ENCODE measurements at regions not wholly inside any gene's neighbourhood (a gene's known extent, or its start where the extent isn't known, plus 50 kb on each side); places are given as distances from the start of the nearest gene placed in this dataset.

DNA sequence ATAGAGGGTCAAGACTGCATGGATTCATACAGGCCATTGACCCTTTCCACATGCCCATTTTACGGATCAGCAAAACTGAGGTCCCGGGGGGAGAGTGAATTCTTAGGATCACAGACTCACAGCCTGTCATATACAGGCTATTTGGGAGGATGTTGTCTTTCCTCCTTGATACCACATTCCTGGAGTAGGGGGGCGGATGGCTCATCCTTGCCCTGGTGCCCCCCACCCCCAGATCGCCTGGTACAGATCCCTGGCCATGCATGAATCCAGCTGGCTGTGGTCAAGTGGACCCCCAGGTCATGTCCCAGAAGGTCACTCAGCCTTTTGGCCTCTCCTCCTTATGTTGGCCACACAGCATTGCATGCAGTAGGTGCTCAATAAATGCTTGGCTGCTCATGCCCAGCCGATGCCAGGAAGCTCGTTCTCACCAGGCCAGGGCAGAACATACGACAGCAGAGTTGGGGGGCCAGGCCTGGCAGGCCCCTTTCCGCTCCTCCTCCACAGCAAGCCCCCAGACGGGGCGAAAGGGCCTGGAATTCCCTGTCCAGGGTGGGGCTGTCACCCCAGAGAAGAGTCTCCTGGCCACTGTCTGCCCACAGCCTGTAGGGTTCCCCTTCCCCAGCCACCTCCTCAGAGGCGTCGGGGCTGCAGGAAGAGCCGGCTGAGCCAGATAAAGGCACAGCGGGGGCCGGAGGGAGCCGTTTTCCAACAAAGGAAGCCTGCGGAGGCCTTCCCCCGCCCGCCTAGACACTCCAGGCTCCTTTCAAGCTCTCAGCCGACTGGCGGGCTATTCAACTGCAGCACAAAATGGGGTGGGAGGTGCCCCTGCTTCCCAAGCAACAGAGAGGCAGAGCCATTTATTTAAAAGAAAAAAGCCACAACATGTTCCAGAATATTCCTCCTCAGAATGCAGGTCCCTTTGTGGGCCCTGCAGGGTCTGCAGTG, 215.7 kb upstream of the CIBAR2 start (continued):
- TF ChIP-seq ZNF382 (CRISPR knock-in tag; IDR thresholded peaks at IDR 0.05; ENCODE audit: borderline replicate concordance): no peak

GRCh38 chr16:85328676-85329058, 216.4 kb upstream of the CIBAR2 start:
- H3K9me3 ChIP-seq (ENCODE audit: low read length): no peaks in the 10 kb centered on the region
- peak overlapping the region in 2 of 3 experiments; percentile 40 to 49; a peak in 3 of 6 replicates for H3K4me3 ChIP-seq (replicated peaks in 1 of 3; ENCODE audit: insufficient read depth in 1 of 3, low read depth in 2 of 3, low read length in 3 of 3)
- no peak overlapping the region for H2AFZ ChIP-seq (ENCODE audit: low read length)
- CTCF ChIA-PET (ENCODE audit: low intra/inter-chr PET ratio, low total read pairs): no interaction called here
- in situ Hi-C loops (cut with HindIII; ENCODE audit: extremely low pct_ligation_motif_present, low pct_unique_long_range_greater_than_20kb): no loop called here
- H3K4me1 ChIP-seq (ENCODE audit: insufficient read depth, low read length): peaks cover 31% of the 10 kb centered on the region
- 0% methylated on average over 2 of the region's 17 CpGs for WGBS (ENCODE audit: low lambda C conversion rate)
- intact Hi-C loops (cut with micrococcal nuclease; ENCODE audit: unreplicated experiment): loop anchor here (5.0 kb wide), 1 partner anchor 41 kb away; no protein-coding TSS in a partner anchor
- FAIRE-seq: no peak
- no peak for DNase-seq (ENCODE audit: low spot score)
- ATAC-seq: peak; percentile 63
- H3K36me3 ChIP-seq (replicated peaks in 1 of 2; ENCODE audit: control insufficient read depth in 1 of 2, insufficient read depth in 2 of 2, low read length in 2 of 2): no peaks in the 10 kb centered on the region
- no TSS peak for BruUV-seq (replicated peaks)
- no peaks in the 10 kb centered on the region for H3K79me2 ChIP-seq (ENCODE audit: insufficient read depth, low read length)
- peak overlapping the region; percentile 18; the same call in 1 of the 2 replicates for H3K9ac ChIP-seq (ENCODE audit: insufficient read depth, low read depth, low read length)
- POLR2A ChIA-PET: no interaction called here
- H3K4me2 ChIP-seq (ENCODE audit: low read depth, low read length): peak overlapping the region; percentile 69
- peaks cover 5% of the 10 kb centered on the region; the same call in 1 of the 2 replicates for H4K20me1 ChIP-seq (ENCODE audit: insufficient read depth, low read length)
- H3K27ac ChIP-seq (ENCODE audit: extremely low read length, insufficient read depth, low read length): no peak overlapping the region
- H3K27me3 ChIP-seq (ENCODE audit: control insufficient read depth in 1 of 2, insufficient read depth in 2 of 2, low read length in 2 of 2): peaks cover 5 to 24% of the 10 kb centered on the region in 2 experiments
- TF ChIP-seq TGIF2 (CRISPR knock-in tag; IDR thresholded peaks at IDR 0.05) (no peak), MED1 (CRISPR knock-in tag; IDR thresholded peaks at IDR 0.05) (no peak), ZBTB14 (CRISPR knock-in tag; IDR thresholded peaks at IDR 0.05) (no peak), ATF5 (CRISPR knock-in tag; IDR thresholded peaks at IDR 0.05; ENCODE audit: low read depth) (no peak), ZSCAN25 (CRISPR knock-in tag; IDR thresholded peaks at IDR 0.05) (peak; percentile 51; the same call in 1 of the 2 replicates), ZNF687 (CRISPR knock-in tag; IDR thresholded peaks at IDR 0.05) (peak; percentile 33; the same call in 1 of the 2 replicates), PCBP1 (IDR thresholded peaks at IDR 0.05; ENCODE audit: borderline replicate concordance, low read depth, low read length) (no peak), ZBTB7B (CRISPR knock-in tag; IDR thresholded peaks at IDR 0.05) (peak; percentile 20), CBX1 (IDR thresholded peaks at IDR 0.05; ENCODE audit: low read depth) (no peak), ZNF350 (CRISPR knock-in tag; IDR thresholded peaks at IDR 0.05; ENCODE audit: borderline replicate concordance, low read depth) (0 out of 2 replicates have a peak, but pooled peaks have one; percentile 1)
- TF ChIP-seq, protein P1, sequence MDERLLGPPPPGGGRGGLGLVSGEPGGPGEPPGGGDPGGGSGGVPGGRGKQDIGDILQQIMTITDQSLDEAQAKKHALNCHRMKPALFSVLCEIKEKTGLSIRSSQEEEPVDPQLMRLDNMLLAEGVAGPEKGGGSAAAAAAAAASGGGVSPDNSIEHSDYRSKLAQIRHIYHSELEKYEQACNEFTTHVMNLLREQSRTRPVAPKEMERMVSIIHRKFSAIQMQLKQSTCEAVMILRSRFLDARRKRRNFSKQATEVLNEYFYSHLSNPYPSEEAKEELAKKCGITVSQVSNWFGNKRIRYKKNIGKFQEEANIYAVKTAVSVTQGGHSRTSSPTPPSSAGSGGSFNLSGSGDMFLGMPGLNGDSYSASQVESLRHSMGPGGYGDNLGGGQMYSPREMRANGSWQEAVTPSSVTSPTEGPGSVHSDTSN (CRISPR knock-in tag; IDR thresholded peaks at IDR 0.05): peak; percentile 74
- TF ChIP-seq, protein P2, sequence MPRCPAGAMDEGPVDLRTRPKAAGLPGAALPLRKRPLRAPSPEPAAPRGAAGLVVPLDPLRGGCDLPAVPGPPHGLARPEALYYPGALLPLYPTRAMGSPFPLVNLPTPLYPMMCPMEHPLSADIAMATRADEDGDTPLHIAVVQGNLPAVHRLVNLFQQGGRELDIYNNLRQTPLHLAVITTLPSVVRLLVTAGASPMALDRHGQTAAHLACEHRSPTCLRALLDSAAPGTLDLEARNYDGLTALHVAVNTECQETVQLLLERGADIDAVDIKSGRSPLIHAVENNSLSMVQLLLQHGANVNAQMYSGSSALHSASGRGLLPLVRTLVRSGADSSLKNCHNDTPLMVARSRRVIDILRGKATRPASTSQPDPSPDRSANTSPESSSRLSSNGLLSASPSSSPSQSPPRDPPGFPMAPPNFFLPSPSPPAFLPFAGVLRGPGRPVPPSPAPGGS (CRISPR knock-in tag; IDR thresholded peaks at IDR 0.05): peak; percentile 21; the same call in 1 of the 2 replicates
